K562 (cell line): ENCODE measurements at regions not wholly inside any gene's neighbourhood (a gene's known extent, or its start where the extent isn't known, plus 50 kb on each side); places are given as distances from the start of the nearest gene placed in this dataset.

Source experiments
- ID3 ChIP-seq, 2 experiments: fragments of 250-450 bp in 1 of 2; fragments of 450-650 bp in 1 of 2; sonication (Bioruptor Pico) in 1 of 2; IDR thresholded peaks; 2 replicates each; pipeline versions ENCODE4 v1.6.1 to v1.8.0; 2016 to 2021; ENCODE audit warnings: mild to moderate bottlenecking in 2 of 2, moderate library complexity in 2 of 2, missing compliant biosample characterization in 1 of 2, missing genetic modification characterization in 1 of 2
- SMAD3 ChIP-seq: fragments of 450-650 bp; formaldehyde crosslinking; conservative IDR thresholded peaks from 2 replicates; pipeline ENCODE4 v1.4.0; 2020; ENCODE audit warnings: mild to moderate bottlenecking
- ZNF407 ChIP-seq: fragments of 450-650 bp; IDR thresholded peaks from 2 replicates; pipeline ENCODE4 v1.6.1; 2016; ENCODE audit warnings: low read depth
- ZNF766 ChIP-seq: fragments of 200-800 bp; sonication (Bioruptor generic); conservative IDR thresholded peaks from 2 replicates; pipeline ENCODE4 v1.6.1; 2016; ENCODE audit warnings: missing genetic modification characterization, missing compliant biosample characterization

- no peak for TF ChIP-seq ZNF407
- no peak for TF ChIP-seq ZNF766 (CRISPR knock-in tag)
- no peak for TF ChIP-seq ID3 (CRISPR knock-in tag; IDR thresholded peaks at IDR 0.05)
- TF ChIP-seq ID3 (tag; IDR thresholded peaks at IDR 0.05) = no peak
- TF ChIP-seq SMAD3 (CRISPR knock-in tag) = no peak
Observed at GRCh38 chr20:51966296-51966971, 164.1 kb upstream of the SALL4 start (continued).
